GM23338 (cell line): ENCODE measurements at regions not wholly inside any gene's neighbourhood (a gene's known extent, or its start where the extent isn't known, plus 50 kb on each side); places are given as distances from the start of the nearest gene placed in this dataset.

ENCODE experiments used
- ATAC-seq: fragments of 200-7000 bp; cut with Tn5 transposase; 3 replicates; pipeline ENCODE4 v1.9.1; 2020
- DNase-seq: peaks from one replicate; pipeline ENCODE4 v3.0.0-alpha.2; 2015; ENCODE audit warnings: low spot score
- H2AFZ ChIP-seq: fragments of 200-600 bp; sonication (generic); 2 replicates; pipeline ENCODE4 v1.8.0; 2016; ENCODE audit warnings: antibody characterized with exemption, mild to moderate bottlenecking, moderate library complexity
- H3F3A ChIP-seq: fragments of 200-600 bp; sonication (generic); replicated peaks from 2 replicates; pipeline ENCODE4 v1.8.0; 2017; ENCODE audit warnings: antibody characterized with exemption, mixed run types, low read depth
- H3K27ac ChIP-seq: fragments of 200-600 bp; sonication (generic); 2 replicates; pipeline ENCODE4 v1.6.1; 2016; ENCODE audit warnings: low read depth
- H3K27me3 ChIP-seq: fragments of 200-600 bp; sonication (generic); 2 replicates; pipeline ENCODE4 v1.8.0; 2016; ENCODE audit warnings: mild to moderate bottlenecking, mixed run types, moderate library complexity; ENCODE audit not compliant: insufficient read depth
- H3K36me3 ChIP-seq: fragments of 200-600 bp; sonication (generic); 2 replicates; pipeline ENCODE4 v1.8.0; 2016; ENCODE audit warnings: mild to moderate bottlenecking; ENCODE audit not compliant: insufficient read depth
- H3K4me1 ChIP-seq: fragments of 200-600 bp; sonication (generic); 2 replicates; pipeline ENCODE4 v1.8.0; 2016; ENCODE audit warnings: mild to moderate bottlenecking, moderate library complexity; ENCODE audit not compliant: insufficient read depth
- H3K4me2 ChIP-seq: fragments of 200-600 bp; sonication (generic); 2 replicates; pipeline ENCODE4 v1.7.1; 2017; ENCODE audit warnings: mixed run types
- H3K4me3 ChIP-seq: fragments of 200-600 bp; sonication (generic); 2 replicates; pipeline ENCODE4 v1.6.1; 2016; ENCODE audit warnings: mixed run types
- H3K79me2 ChIP-seq: fragments of 200-600 bp; sonication (generic); replicated peaks from 2 replicates; pipeline ENCODE4 v1.8.0; 2017; ENCODE audit warnings: mild to moderate bottlenecking; ENCODE audit not compliant: insufficient read depth
- H3K9me2 ChIP-seq: fragments of 200-600 bp; sonication (generic); 2 replicates; pipeline ENCODE4 v1.8.0; 2017; ENCODE audit not compliant: insufficient read depth
- H4K20me1 ChIP-seq: fragments of 200-600 bp; sonication (generic); replicated peaks from 2 replicates; pipeline ENCODE4 v1.8.0; 2017; ENCODE audit warnings: mild to moderate bottlenecking; ENCODE audit not compliant: insufficient read depth
- H3K27ac Mint-ChIP-seq: 2 replicates; pipeline ENCODE4 v1.8.0; 2020; ENCODE audit warnings: inconsistent platforms, mild to moderate bottlenecking, moderate library complexity, mixed read lengths
- H3K27me3 Mint-ChIP-seq: 3 replicates; pipeline ENCODE4 v1.8.0; 2022; ENCODE audit warnings: low read depth, mild to moderate bottlenecking, moderate library complexity, mixed read lengths, inconsistent platforms; ENCODE audit not compliant: insufficient read depth, poor library complexity
- H3K36me3 Mint-ChIP-seq: 3 replicates; pipeline ENCODE4 v1.8.0; 2021; ENCODE audit warnings: low read depth, mild to moderate bottlenecking, inconsistent platforms, moderate library complexity, mixed read lengths
- H3K4me1 Mint-ChIP-seq: 3 replicates; pipeline ENCODE4 v1.8.0; 2020; ENCODE audit warnings: mild to moderate bottlenecking, inconsistent platforms, mixed read lengths
- H3K4me3 Mint-ChIP-seq: 3 replicates; pipeline ENCODE4 v1.8.0; 2021; ENCODE audit warnings: moderate library complexity, mild to moderate bottlenecking, inconsistent platforms, mixed read lengths
- H3K9me3 Mint-ChIP-seq: 3 replicates; pipeline ENCODE4 v1.8.0; 2020; ENCODE audit warnings: moderate library complexity, mild to moderate bottlenecking, inconsistent platforms, mixed read lengths
- CREB1 ChIP-seq: fragments of 250-450 bp; sonication (Bioruptor Pico); IDR thresholded peaks from 2 replicates; pipeline ENCODE4 v1.5.0; 2020; ENCODE audit warnings: low read depth, mild to moderate bottlenecking, moderate library complexity
- CTCF ChIP-seq, 2 experiments: fragments of 200-600 bp in 1 of 2; sonication (generic) in 1 of 2; conservative IDR thresholded peaks; 2 replicates each; pipeline versions ENCODE4 v1.5.1 to v1.6.1; 2016 to 2017; ENCODE audit warnings: antibody characterized with exemption in 2 of 2, low read depth in 2 of 2, mild to moderate bottlenecking in 2 of 2, moderate library complexity in 1 of 2
- ETS1 ChIP-seq: IDR thresholded peaks from 2 replicates; pipeline ENCODE4 v1.6.1; 2016; ENCODE audit warnings: antibody characterized with exemption
- EZH2 ChIP-seq: fragments of 200-600 bp; sonication (generic); IDR thresholded peaks from one replicate; pipeline ENCODE4 v1.8.0; 2017; ENCODE audit warnings: antibody characterized with exemption, mild to moderate bottlenecking, low read depth; ENCODE audit not compliant: unreplicated experiment
- EZH2phosphoT487 ChIP-seq: fragments of 200-600 bp; sonication (generic); IDR thresholded peaks from one replicate; pipeline ENCODE4 v1.8.1; 2018; ENCODE audit warnings: antibody characterized with exemption; ENCODE audit not compliant: unreplicated experiment
- STAT1 ChIP-seq: IDR thresholded peaks from one replicate; pipeline ENCODE4 v1.6.1; 2016; ENCODE audit warnings: antibody characterized with exemption; ENCODE audit not compliant: unreplicated experiment
- ZNF114 ChIP-seq: fragments of 250-450 bp; sonication (Bioruptor Pico); IDR thresholded peaks from 2 replicates; pipeline ENCODE4 v1.5.0; 2020; ENCODE audit warnings: mild to moderate bottlenecking, moderate library complexity
- TF ChIP-seq, protein P1 (sequence below): IDR thresholded peaks from one replicate; pipeline ENCODE4 v1.6.1; 2018; ENCODE audit warnings: antibody characterized with exemption; ENCODE audit not compliant: unreplicated experiment

DNA sequence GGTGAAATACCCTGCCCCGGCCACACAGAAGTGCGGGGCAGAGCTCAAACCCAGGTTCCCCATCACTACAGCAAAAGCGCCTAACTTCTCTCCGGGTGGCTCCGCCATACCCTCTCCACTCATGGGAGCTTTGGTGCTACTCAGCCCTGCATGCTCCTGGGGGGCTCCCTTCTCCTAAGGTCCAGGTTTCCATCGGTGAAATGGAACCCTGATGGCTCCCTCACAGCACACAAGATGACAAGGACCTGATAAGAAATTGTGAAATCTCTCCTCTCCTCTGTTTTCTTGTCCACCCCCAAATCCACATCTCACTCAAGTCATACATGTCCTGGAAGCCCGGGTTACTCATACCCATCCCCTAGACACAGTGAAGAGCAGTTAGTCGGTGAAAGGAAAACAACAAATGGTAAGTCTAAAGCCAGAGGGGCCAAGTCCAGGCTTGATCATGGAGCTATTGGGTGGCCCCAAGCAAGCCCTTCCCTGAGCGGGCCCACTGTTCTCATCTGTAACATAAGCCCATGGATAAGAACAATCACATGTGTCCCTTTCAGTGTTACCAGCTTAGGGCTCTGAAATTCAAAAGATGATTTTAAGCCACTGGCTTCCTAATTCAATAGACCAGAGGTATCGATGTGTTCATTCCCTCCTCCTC is 317.5 kb downstream of the BCL11B start:
- no peaks in the 10 kb centered on the region for H3K4me1 ChIP-seq
- no peaks in the 10 kb centered on the region for H3F3A ChIP-seq
- H3K27ac ChIP-seq: no peak overlapping the region
- no peaks in the 10 kb centered on the region; the same call in 2 of the 3 replicates for H3K4me1 Mint-ChIP-seq
- ATAC-seq: no peak
- no peaks in the 10 kb centered on the region for H3K27me3 ChIP-seq
- no peak for TF ChIP-seq EZH2
- no peak for TF ChIP-seq EZH2phosphoT487
- no peak for TF ChIP-seq CTCF (conservative IDR thresholded peaks at IDR 0.05; ENCODE audit: low read depth in 2 of 2)
- TF ChIP-seq, protein P1, sequence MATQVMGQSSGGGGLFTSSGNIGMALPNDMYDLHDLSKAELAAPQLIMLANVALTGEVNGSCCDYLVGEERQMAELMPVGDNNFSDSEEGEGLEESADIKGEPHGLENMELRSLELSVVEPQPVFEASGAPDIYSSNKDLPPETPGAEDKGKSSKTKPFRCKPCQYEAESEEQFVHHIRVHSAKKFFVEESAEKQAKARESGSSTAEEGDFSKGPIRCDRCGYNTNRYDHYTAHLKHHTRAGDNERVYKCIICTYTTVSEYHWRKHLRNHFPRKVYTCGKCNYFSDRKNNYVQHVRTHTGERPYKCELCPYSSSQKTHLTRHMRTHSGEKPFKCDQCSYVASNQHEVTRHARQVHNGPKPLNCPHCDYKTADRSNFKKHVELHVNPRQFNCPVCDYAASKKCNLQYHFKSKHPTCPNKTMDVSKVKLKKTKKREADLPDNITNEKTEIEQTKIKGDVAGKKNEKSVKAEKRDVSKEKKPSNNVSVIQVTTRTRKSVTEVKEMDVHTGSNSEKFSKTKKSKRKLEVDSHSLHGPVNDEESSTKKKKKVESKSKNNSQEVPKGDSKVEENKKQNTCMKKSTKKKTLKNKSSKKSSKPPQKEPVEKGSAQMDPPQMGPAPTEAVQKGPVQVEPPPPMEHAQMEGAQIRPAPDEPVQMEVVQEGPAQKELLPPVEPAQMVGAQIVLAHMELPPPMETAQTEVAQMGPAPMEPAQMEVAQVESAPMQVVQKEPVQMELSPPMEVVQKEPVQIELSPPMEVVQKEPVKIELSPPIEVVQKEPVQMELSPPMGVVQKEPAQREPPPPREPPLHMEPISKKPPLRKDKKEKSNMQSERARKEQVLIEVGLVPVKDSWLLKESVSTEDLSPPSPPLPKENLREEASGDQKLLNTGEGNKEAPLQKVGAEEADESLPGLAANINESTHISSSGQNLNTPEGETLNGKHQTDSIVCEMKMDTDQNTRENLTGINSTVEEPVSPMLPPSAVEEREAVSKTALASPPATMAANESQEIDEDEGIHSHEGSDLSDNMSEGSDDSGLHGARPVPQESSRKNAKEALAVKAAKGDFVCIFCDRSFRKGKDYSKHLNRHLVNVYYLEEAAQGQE: no peak
- TF ChIP-seq STAT1: no peak
- TF ChIP-seq CREB1: no peak
- no peak for TF ChIP-seq ZNF114 (CRISPR knock-in tag)
- no peak for TF ChIP-seq ETS1
- H4K20me1 ChIP-seq: no peaks in the 10 kb centered on the region
- H3K4me3 Mint-ChIP-seq: no peak overlapping the region
- no peaks in the 10 kb centered on the region; the same call in 2 of the 3 replicates for H3K9me3 Mint-ChIP-seq
- H3K27me3 Mint-ChIP-seq: no peaks in the 10 kb centered on the region
- H3K4me3 ChIP-seq: no peak overlapping the region
- H3K36me3 ChIP-seq: no peaks in the 10 kb centered on the region
- H3K27ac Mint-ChIP-seq: no peak overlapping the region
- no peak for DNase-seq
- H3K79me2 ChIP-seq: no peaks in the 10 kb centered on the region
- H3K36me3 Mint-ChIP-seq: no peaks in the 10 kb centered on the region
- H3K9me2 ChIP-seq: no peaks in the 10 kb centered on the region
- H3K4me2 ChIP-seq: no peak overlapping the region
- H2AFZ ChIP-seq: no peak overlapping the region
